Panc1 (cell line): ENCODE measurements at regions not wholly inside any gene's neighbourhood (a gene's known extent, or its start where the extent isn't known, plus 50 kb on each side); places are given as distances from the start of the nearest gene placed in this dataset.

Experiments
- ATAC-seq: fragments of 200-7000 bp; cut with Tn5 transposase; 2 replicates; pipeline ENCODE4 v1.9.1; 2020; ENCODE audit warnings: mild to moderate bottlenecking, moderate library complexity
- BruUV-seq: library from RNA; stranded (reverse); fragments of 400-500 nt; replicated peaks from 2 replicates; lab custom pipeline; 2021; lab: Mats Ljungman, UMichigan
- CTCF ChIA-PET: fragments of 300-600 bp; sonication (Branson Sonifier 250); formaldehyde crosslinking; loops from one replicate; lab custom pipeline; 2022; ENCODE audit warnings: antibody characterized with exemption; lab: Charles Lee
- POLR2A ChIA-PET: fragments of 300-600 bp; sonication (Branson Sonifier 250); formaldehyde crosslinking; loops from one replicate; lab custom pipeline; 2022; ENCODE audit warnings: antibody characterized with exemption; lab: Charles Lee
- DNase-seq: peaks from one replicate; pipeline ENCODE4 v3.0.0-alpha.2; 2010; ENCODE audit warnings: low read depth, low spot score
- H3K27ac ChIP-seq: 2 replicates; pipeline ENCODE4 v1.5.1; 2011; ENCODE audit warnings: mild to moderate bottlenecking, low read length, inconsistent platforms
- H3K27me3 ChIP-seq: fragments of 200-500 bp; sonication (Bioruptor generic); 2 replicates; pipeline ENCODE4 v1.6.0; 2014; ENCODE audit warnings: low read length, inconsistent platforms; ENCODE audit not compliant: control insufficient read depth, insufficient read depth
- H3K36me3 ChIP-seq: fragments of 200-500 bp; sonication (Bioruptor generic); 2 replicates; pipeline ENCODE4 v1.5.1; 2014; ENCODE audit warnings: inconsistent platforms, mild to moderate bottlenecking, low read length, moderate library complexity; ENCODE audit not compliant: control insufficient read depth, insufficient read depth
- H3K4me1 ChIP-seq: 2 replicates; pipeline ENCODE4 v1.5.1; 2011; ENCODE audit warnings: inconsistent platforms, mild to moderate bottlenecking, low read length, moderate library complexity; ENCODE audit not compliant: control insufficient read depth, insufficient read depth
- H3K4me3 ChIP-seq, 2 experiments: 2 replicates each; pipeline ENCODE4 v1.5.1; 2011 to 2012; ENCODE audit warnings: low read depth in 2 of 2, low read length in 2 of 2, mild to moderate bottlenecking in 2 of 2, inconsistent platforms in 1 of 2, moderate library complexity in 1 of 2
- H3K9me3 ChIP-seq: fragments of 200-500 bp; sonication (Bioruptor generic); 2 replicates; pipeline ENCODE4 v1.5.1; 2014; ENCODE audit warnings: low read depth, mild to moderate bottlenecking, inconsistent platforms, low read length, moderate library complexity; ENCODE audit not compliant: control insufficient read depth, insufficient read depth
- CTCF ChIP-seq: fragments of 450-650 bp; IDR thresholded peaks from 2 replicates; pipeline ENCODE4 v1.5.1; 2017; ENCODE audit warnings: mild to moderate bottlenecking
- POLR2AphosphoS5 ChIP-seq: IDR thresholded peaks from 2 replicates; pipeline ENCODE4 v1.6.1; 2012; ENCODE audit warnings: mild to moderate bottlenecking, low read depth, low read length, moderate library complexity
- REST ChIP-seq, 2 experiments: IDR thresholded peaks; 2 replicates each; pipeline ENCODE4 v1.6.1; 2011 to 2012; ENCODE audit warnings: low read depth in 2 of 2, control low read depth in 1 of 2, low read length in 1 of 2, mild to moderate bottlenecking in 1 of 2, moderate library complexity in 1 of 2; ENCODE audit not compliant: insufficient read depth in 1 of 2
- SIN3A ChIP-seq: IDR thresholded peaks from 2 replicates; pipeline ENCODE4 v1.6.1; 2012; ENCODE audit warnings: low read depth, mild to moderate bottlenecking, low read length, moderate library complexity, borderline replicate concordance; ENCODE audit not compliant: insufficient read depth
- TCF7L2 ChIP-seq: IDR thresholded peaks from 2 replicates; pipeline ENCODE4 v1.6.1; 2011; ENCODE audit warnings: mild to moderate bottlenecking, low read depth, low read length, inconsistent platforms
- in situ Hi-C: cut with HindIII; loops from 2 replicates; pipeline ENCODE4 v1.10.0; 2016; ENCODE audit warnings: low sequenced_read_pairs, low pct_unique_long_range_greater_than_20kb
- intact Hi-C: fragments of 100-400 bp; cut with micrococcal nuclease; formaldehyde crosslinking; loops from one replicate; pipeline ENCODE4 v1.10.0; 2022; ENCODE audit not compliant: unreplicated experiment

GRCh38 chr2:8582651-8583399 lies 99.0 kb upstream of the ID2 start:
- Histone ChIP-seq H3K4me3 (no peak overlapping the region), H3K9me3 (no peaks in the 10 kb centered on the region), H3K27me3 (no peaks in the 10 kb centered on the region), H3K36me3 (no peaks in the 10 kb centered on the region), H3K4me1 (peaks cover 2% of the 10 kb centered on the region; the same call in 1 of the 2 replicates), H3K27ac (no peak overlapping the region)
- ChIA-PET POLR2A (interaction anchor here (0.5 kb wide), 1 partner anchor 132 kb away, joined by 3 read pairs; no protein-coding TSS in a partner anchor), CTCF (no interaction called here)
- in situ Hi-C loops (no loop called here), intact Hi-C loops (no loop called here)
- DNase-seq = no peak
- no TSS peak for BruUV-seq
- TF ChIP-seq CTCF (no peak), POLR2AphosphoS5 (no peak), TCF7L2 (no peak), SIN3A (no peak), REST (IDR thresholded peaks at IDR 0.05; ENCODE audit: insufficient read depth in 1 of 2, low read depth in 2 of 2, low read length in 1 of 2) (no peak)
- ATAC-seq = no peak

GRCh38 chr2:8583400-8584173 lies 98.3 kb upstream of the ID2 start:
- POLR2A ChIA-PET = interaction anchor here (0.5 kb wide), 1 partner anchor 132 kb away, joined by 3 read pairs; no protein-coding TSS in a partner anchor
- Histone ChIP-seq H3K27ac (0 out of 2 replicates have a peak overlapping the region, but pooled peaks have one; percentile 48), H3K4me1 (peaks cover 2% of the 10 kb centered on the region; the same call in 1 of the 2 replicates), H3K36me3 (no peaks in the 10 kb centered on the region), H3K27me3 (no peaks in the 10 kb centered on the region), H3K9me3 (no peaks in the 10 kb centered on the region), H3K4me3 (peak overlapping the region; percentile 28 to 50)
- peak; percentile 96 for ATAC-seq
- in situ Hi-C loops = no loop called here
- no TSS peak for BruUV-seq
- TF ChIP-seq SIN3A (no peak), REST (IDR thresholded peaks at IDR 0.05; ENCODE audit: insufficient read depth in 1 of 2, low read depth in 2 of 2, low read length in 1 of 2) (no peak), TCF7L2 (no peak), POLR2AphosphoS5 (no peak), CTCF (no peak)
- CTCF ChIA-PET = no interaction called here
- DNase-seq = no peak
- intact Hi-C loops = no loop called here
